GM18505 (cell line): ENCODE measurements at regions not wholly inside any gene's neighbourhood (a gene's known extent, or its start where the extent isn't known, plus 50 kb on each side); places are given as distances from the start of the nearest gene placed in this dataset.

Experiments
- ATAC-seq: cut with Tn5 transposase; IDR thresholded peaks from one replicate; pipeline ENCODE4 v1.9.1; 2021; ENCODE audit not compliant: unreplicated experiment
- POLR2A ChIP-seq: IDR thresholded peaks from 4 replicates; pipeline ENCODE4 v1.6.1; 2011; ENCODE audit warnings: borderline replicate concordance; ENCODE audit not compliant: insufficient read depth, insufficient read length; ENCODE audit errors: extremely low read depth

GRCh38 chr15:97463696-97464095 is 496.8 kb upstream of the ARRDC4 start:
- no peak for TF ChIP-seq POLR2A
- no peak for ATAC-seq

DNA sequence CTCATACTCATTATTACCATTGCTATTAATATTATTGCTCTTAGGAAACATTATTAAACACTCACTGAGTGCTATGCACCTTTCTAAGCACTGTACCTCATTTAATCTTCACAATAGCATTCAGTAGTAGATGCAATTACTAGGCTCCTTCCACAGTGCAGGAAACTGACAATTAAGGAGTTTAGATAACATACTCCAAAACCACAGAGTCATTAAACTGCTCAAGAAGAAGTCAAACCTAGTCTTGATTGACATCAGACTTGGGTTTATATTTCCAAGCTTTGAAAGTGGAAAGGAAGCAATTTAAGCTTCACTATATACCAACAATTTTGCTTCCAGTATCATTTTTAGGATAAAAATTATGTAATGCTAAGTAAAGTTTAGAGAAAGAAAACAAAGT is 490.1 kb upstream of the ARRDC4 start:
- TF ChIP-seq POLR2A = no peak
- ATAC-seq = no peak

DNA sequence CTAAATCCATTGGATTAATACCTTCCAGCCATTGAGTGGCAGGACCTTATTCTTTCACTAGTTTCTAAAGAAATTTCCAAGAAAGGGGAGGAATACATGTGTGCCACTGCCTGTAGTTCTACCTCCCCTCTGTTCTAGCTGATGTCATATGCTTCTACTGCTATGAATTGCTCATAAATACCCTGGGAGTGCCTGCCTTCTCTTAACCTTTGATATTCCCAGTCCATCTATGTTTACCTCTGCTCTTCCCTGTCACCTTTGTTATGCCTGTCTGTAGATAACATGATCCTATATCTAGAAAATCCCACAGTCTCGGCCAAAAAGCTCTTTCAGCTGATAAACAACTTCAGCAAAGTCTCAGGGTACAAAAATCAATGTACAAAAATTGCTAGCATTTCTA is 486.9 kb upstream of the ARRDC4 start:
- no peak for TF ChIP-seq POLR2A
- no peak for ATAC-seq

- ATAC-seq = no peak
- TF ChIP-seq POLR2A = no peak
These were observed 480.5 kb upstream of the ARRDC4 start for GRCh38 chr15:97479957-97480356.

DNA sequence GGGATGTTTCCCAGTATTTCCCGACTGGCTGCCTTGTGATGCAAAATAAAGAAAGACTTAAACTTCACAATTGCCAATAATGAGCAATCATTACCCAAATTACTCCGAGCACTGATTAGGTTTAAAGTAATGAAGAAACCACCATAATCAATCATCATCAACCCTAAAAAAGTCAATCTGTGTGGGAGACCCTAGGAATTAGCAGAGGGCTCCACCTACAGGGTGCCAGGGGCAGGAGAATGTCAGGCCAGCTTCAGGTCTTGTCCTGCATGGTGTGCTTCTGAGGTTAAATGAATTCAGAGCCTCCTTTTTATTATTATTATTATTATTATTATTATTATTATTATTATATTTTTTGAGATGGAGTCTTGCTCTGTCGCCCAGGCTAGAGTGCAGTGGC is 478.0 kb upstream of the ARRDC4 start:
- no peak for ATAC-seq
- no peak for TF ChIP-seq POLR2A

DNA sequence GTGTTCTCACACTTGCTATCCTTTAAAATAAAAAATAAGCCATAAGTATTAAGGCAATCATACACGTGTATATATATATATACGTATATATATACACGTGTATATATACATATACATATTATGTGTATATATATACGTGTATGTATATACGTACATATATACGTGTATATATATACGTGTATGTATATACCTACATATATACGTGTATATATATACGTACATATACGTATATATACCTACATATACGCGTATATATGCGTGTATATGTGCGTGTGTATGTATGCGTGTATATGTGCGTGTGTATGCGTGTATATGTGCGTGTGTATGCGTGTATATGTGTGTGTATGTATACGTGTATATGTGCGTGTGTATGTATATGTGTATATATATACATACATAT is 477.3 kb upstream of the ARRDC4 start:
- no peak for TF ChIP-seq POLR2A
- no peak for ATAC-seq

GRCh38 chr15:97490429-97490828 is 470.1 kb upstream of the ARRDC4 start:
- no peak for TF ChIP-seq POLR2A
- ATAC-seq = no peak

- no peak for TF ChIP-seq POLR2A
- ATAC-seq = no peak
These were observed 459.2 kb upstream of the ARRDC4 start for GRCh38 chr15:97501291-97501690.

- no peak for ATAC-seq
- TF ChIP-seq POLR2A = no peak
These were observed 458.5 kb upstream of the ARRDC4 start for GRCh38 chr15:97502038-97502437.

GRCh38 chr15:97504031-97504792 is 456.3 kb upstream of the ARRDC4 start:
- no peak for ATAC-seq
- TF ChIP-seq POLR2A = no peak

GRCh38 chr15:97517737-97518136 is 442.8 kb upstream of the ARRDC4 start:
- no peak for TF ChIP-seq POLR2A
- no peak for ATAC-seq

- TF ChIP-seq POLR2A = no peak
- no peak for ATAC-seq
These were observed 439.8 kb upstream of the ARRDC4 start for GRCh38 chr15:97520689-97521088.

- no peak for ATAC-seq
- no peak for TF ChIP-seq POLR2A
These were observed 438.9 kb upstream of the ARRDC4 start for GRCh38 chr15:97521381-97522285.

- no peak for ATAC-seq
These were observed 438.2 kb upstream of the ARRDC4 start for GRCh38 chr15:97522347-97522746.

More at GRCh38 chr15:97522347-97522746, 438.2 kb upstream of the ARRDC4 start:
- TF ChIP-seq POLR2A = no peak
